ENCODE measurements at regions not wholly inside any gene's neighbourhood (a gene's known extent, or its start where the extent isn't known, plus 50 kb on each side); places are given as distances from the start of the nearest gene placed in this dataset.

DNA sequence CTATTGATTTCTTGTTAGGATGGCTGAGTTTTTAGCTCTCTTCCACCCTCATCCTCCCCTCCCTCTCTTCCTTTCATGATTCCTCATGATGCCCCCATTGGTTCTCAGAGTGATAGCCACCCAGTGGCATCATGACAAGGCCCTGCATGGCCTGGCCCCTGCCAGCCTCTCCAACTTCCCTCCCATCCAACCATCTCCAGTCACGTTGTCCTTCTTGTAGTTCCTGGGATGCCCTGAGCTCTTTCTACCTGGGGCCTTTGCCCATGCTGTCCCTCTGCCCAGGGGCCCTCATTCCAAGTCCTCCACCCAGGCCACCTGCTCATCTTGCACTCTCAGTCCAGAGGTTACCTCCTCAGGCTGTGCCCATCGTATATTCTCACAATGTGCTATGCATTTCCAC, 247.5 kb downstream of the TFCP2L1 start:
- TF ChIP-seq, protein P1, sequence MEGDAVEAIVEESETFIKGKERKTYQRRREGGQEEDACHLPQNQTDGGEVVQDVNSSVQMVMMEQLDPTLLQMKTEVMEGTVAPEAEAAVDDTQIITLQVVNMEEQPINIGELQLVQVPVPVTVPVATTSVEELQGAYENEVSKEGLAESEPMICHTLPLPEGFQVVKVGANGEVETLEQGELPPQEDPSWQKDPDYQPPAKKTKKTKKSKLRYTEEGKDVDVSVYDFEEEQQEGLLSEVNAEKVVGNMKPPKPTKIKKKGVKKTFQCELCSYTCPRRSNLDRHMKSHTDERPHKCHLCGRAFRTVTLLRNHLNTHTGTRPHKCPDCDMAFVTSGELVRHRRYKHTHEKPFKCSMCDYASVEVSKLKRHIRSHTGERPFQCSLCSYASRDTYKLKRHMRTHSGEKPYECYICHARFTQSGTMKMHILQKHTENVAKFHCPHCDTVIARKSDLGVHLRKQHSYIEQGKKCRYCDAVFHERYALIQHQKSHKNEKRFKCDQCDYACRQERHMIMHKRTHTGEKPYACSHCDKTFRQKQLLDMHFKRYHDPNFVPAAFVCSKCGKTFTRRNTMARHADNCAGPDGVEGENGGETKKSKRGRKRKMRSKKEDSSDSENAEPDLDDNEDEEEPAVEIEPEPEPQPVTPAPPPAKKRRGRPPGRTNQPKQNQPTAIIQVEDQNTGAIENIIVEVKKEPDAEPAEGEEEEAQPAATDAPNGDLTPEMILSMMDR (IDR thresholded peaks at IDR 0.05): no peak
- no peak for TF ChIP-seq EP300 (IDR thresholded peaks at IDR 0.05)
- TF ChIP-seq POLR2A (IDR thresholded peaks at IDR 0.05): no peak

All from stomach (tissue), 4 donors.